OCI-LY1 (cell line): ENCODE measurements at regions not wholly inside any gene's neighbourhood (a gene's known extent, or its start where the extent isn't known, plus 50 kb on each side); places are given as distances from the start of the nearest gene placed in this dataset.

ENCODE experiments used
- EZH2 ChIP-seq: fragments of 200-600 bp; sonication (generic), shearing (Covaris generic); IDR thresholded peaks from 2 replicates; pipeline ENCODE4 v1.8.0; 2017; ENCODE audit warnings: borderline replicate concordance, mixed run types, mild to moderate bottlenecking, antibody characterized with exemption, low read length, moderate library complexity, mixed read lengths
- TF ChIP-seq, protein P1 (sequence below): fragments of 200-600 bp; sonication (generic), shearing (Covaris generic); IDR thresholded peaks from 2 replicates; pipeline ENCODE4 v1.5.1; 2017; ENCODE audit warnings: mild to moderate bottlenecking, antibody characterized with exemption, low read length, moderate library complexity, mixed read lengths

DNA sequence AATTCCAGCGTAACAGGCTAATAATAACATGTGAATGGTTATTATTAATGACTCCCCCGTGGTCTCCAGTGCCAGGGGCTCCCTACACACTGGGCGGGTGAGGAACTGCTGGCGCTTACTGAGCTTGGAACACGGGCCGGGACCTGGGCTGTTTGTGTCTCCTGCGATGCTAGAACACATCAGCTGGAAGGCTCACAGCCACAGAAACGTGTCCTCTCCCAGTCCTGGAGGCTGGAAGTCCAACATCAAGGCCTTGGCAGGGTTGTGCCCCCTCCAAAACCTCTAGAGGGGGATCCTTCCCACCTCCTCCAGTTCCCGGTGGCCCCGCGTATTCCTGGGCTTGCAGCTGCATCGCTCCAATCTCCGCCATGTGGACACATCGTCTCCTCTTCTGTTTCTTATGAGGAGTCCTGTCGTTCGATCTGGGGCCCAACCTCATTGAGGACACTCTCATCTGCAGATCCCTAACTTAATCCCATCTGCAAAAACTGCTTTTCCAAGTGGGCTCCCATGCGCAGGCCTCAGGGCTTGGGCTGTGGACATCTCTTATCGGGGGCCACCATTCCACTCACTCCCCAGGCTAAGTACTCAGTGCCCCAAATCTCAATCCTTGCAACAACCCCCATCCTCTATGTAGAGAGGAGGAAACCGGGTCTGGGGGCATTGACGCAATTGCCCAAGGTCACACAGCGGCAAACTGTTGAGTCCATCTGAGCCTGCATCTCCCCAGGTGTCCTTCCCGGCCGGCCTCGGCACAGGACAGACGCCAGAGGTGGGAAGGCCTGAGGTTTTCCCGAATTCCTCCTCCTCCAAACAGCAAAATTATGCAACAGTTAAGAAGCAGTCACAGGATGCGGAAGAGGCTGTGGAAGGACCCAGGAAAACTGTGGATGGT is 193.9 kb downstream of the IRF8 start:
- TF ChIP-seq, protein P1, sequence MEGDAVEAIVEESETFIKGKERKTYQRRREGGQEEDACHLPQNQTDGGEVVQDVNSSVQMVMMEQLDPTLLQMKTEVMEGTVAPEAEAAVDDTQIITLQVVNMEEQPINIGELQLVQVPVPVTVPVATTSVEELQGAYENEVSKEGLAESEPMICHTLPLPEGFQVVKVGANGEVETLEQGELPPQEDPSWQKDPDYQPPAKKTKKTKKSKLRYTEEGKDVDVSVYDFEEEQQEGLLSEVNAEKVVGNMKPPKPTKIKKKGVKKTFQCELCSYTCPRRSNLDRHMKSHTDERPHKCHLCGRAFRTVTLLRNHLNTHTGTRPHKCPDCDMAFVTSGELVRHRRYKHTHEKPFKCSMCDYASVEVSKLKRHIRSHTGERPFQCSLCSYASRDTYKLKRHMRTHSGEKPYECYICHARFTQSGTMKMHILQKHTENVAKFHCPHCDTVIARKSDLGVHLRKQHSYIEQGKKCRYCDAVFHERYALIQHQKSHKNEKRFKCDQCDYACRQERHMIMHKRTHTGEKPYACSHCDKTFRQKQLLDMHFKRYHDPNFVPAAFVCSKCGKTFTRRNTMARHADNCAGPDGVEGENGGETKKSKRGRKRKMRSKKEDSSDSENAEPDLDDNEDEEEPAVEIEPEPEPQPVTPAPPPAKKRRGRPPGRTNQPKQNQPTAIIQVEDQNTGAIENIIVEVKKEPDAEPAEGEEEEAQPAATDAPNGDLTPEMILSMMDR: no peak
- no peak for TF ChIP-seq EZH2
